HG03196 (cell line): ENCODE measurements at regions not wholly inside any gene's neighbourhood (a gene's known extent, or its start where the extent isn't known, plus 50 kb on each side); places are given as distances from the start of the nearest gene placed in this dataset.
"Not testable (repeated sequence)": the region's sequence is repeated elsewhere in the genome, so short reads cannot be mapped to it uniquely, and the experiment has no call there.

Source experiments
- ATAC-seq: cut with Tn5 transposase; IDR thresholded peaks from one replicate; pipeline ENCODE4 v1.9.1; 2021; ENCODE audit not compliant: unreplicated experiment

DNA sequence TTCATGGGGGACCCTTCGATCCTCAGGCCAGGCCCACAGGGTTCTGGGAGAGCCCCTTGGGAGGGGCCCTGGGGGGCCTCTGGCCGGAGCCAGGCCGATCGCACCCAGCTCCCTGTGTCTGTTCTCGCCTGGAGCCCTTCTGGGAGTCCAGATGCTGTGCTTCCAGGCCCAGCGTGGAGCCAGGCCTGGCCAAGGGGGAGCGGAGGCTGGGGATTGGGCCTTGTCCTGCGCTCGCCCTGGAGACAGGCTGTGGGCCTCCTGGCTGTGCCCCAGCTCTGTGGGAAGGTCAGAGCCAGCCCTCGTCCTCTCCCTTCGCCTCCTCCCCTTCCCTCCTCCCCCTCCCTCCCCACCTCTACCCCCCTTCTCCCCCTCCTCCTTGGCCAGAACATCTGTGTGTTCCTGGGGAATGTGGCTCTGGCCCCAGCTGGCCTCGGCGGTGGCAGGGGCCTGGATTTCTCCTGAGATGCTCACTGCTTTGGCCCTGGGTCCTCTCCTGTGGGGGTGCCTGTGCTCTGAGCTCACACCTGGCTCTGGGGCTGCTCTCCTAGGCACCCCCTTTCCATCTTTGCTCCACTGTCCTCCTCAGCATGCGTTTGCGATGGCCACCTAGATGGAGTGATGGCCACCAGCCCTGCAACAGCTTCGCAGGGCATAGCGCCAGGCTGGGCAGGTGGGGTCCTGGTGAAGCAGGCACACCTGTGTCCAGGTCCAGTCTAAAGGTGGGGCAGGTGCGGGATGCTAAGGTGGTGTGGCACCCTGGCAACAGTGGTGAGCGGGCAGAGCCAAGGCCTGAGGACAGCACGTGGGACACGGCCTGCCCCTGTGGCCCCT is 90.6 kb upstream of the CIBAR2 start:
- ATAC-seq: no peak

DNA sequence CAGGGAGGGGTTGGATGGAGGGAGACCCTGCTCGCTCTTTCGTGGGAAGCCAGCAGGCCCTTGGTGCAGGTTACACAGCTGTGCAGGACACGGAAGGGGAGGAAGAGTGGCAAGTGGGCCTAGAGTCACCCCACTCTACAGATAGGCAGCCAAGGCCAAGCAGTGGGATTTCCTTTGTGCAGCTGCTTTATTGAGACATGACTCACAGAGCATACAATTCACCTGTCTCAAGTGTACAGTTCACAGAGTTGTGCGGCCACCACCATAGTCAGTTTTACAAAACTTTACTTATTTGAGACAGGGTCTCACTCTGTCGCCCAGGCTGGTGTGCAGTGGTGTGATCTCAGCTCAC is 91.2 kb upstream of the CIBAR2 start:
- no peak for ATAC-seq

DNA sequence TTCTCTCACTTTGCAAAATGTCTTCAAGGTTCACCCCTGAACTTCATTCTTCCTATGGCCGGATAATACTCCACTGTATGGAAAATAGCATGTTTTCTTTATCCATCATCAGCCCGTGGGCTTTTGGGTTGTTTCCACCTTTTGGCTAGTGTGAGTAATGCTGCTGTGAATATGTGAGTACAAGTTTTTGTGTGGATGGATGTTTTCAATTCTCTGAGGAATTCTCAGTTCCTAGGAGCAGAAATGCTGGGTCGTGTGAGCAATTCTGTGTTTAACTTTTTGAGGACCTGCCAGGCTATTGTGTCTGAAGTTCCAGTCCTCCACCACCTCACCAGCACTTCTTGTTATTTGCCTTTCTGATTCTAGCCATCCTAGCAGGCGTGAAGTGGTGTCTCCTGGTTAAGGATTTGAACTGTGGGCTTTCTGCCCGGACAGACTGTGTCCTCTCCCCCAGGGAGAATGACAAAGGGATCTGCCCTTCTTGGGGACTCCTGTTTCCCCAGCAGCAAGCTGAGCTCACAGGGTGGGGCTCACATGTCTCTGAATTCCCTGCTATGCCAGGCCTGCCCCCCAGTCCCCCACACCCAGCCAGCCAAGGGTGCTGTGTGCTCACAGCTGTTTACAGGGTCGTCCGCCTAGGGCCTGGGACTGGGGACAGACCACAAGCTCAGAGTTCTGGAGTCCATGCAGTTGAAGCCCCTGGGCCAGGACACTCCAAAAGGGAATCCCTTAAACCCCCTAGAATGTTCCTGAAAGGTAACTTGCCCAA is 92.2 kb upstream of the CIBAR2 start:
- no peak for ATAC-seq

DNA sequence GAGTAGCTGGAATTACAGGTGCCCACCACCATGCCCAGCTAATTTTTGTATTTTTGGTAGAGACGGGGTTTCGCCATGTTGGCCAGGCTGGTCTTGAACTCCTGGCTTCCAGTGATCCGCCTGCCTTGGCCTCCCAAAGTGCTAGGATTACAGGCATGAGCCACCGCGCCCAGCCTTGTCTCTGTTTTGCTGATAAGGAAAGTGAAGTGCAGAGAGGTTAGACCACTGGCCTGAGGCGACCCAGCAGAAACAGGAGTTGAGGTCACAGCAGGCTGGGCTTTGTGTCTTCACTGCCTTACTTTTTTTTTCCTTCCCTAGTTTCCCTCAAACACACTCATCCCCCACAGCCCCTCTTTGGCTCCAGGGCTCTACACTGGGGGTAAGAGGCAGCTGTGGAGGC is 93.0 kb upstream of the CIBAR2 start:
- ATAC-seq: not testable (repeated sequence)

DNA sequence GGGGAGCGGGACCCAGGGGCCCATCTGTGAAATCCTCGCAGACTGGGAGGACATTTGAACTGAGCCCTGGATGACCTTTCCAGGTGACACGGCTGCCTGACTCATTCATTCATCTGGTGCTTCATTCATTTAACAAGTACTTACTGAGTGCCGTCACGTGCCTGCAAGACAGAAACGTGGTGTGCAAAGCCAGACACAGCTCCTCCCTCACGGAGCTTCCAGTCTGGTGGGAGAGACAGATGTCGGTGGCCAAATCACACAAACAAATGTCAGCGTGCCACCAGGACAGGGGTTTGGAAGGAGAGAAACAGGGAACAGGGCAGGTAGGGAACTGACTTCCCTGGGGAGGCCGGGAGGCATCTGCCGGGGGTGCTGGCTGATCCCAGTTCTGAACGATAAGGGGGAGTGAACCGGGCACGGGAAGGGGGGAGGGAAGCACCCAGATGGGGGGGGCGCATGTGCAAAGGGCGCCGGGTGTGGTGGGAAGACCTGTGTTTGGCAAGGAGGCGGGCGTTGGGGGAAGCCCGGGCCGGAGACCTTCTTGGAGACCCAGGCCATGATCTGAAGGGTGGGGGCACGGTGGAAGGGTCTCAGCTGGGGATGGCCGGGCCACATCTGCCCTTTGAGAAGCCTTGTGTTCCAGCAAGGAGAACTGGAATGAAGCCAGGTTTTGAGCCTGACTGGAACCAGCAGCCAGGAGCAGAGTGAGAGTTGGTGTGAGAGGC is 93.6 kb upstream of the CIBAR2 start:
- ATAC-seq: no peak

DNA sequence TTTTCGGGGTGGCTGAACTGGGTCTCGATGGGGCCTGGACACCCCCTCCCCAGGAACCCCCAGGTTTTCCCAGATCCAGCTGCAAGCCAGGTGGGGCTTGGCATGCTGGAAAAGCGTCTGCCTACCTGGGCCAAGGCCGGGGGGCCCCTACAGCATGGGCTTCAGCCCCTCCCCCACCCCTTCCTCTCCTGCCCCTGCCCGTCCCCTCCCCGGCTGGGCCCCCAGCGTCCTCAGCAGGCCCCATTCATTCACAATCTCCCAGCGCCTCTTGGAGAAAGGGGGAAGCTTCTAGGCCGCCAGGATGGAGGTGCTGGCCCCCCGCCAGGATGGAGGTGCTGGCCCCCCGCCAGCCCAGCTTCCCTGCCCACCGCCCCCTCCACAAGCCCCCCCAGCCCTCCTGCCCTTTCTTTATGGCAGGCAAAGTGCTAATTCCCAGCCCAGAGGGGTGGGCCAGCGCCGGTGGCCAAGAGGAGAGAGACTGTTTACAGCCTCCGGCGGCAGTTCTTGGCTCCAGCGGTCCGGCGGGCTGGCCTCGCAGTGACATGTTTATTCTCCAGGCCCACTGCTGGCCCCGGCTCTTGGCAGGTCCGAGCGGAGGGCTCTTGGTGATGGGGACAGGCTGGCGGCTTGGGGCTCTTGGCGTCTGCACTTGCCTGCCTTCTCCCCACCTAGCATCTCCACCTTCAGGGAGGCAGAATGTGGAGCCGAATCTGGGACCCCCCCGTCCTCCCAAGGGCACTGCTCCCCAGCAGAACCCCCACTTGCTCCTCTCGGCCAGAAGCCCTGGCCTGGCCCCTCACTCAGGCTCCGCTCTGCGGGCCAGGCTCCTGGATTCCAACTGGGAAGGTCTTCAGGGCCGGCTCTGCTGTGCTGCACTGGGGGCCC is 94.4 kb upstream of the CIBAR2 start:
- ATAC-seq: no peak

DNA sequence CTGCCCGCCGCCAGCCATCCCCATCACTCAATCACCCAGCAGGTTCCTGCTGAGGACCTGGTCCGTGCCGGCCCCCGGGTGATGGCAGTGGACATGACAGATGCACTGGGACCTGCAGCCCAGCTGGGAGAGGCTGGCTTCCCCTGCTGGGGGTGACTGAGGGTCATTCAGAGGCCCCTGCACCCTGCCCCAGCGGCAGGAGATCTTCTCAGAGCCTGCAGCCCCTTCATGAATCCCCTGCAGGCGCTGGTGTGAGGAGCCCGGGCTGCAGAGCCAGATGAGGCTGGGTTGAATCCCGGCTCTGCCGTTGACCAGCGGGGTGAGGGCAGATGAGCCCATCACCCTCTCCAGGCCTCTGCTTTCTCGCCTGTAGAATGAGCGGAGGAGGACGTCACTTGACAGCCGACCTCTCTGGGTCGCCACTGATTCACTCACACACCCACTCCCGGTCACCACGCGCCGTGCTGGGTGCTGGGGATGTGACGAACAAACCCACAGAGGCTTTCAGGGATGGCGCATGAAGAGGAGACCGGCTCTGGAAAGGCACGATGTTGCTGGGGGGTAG is 95.2 kb upstream of the CIBAR2 start:
- no peak for ATAC-seq

DNA sequence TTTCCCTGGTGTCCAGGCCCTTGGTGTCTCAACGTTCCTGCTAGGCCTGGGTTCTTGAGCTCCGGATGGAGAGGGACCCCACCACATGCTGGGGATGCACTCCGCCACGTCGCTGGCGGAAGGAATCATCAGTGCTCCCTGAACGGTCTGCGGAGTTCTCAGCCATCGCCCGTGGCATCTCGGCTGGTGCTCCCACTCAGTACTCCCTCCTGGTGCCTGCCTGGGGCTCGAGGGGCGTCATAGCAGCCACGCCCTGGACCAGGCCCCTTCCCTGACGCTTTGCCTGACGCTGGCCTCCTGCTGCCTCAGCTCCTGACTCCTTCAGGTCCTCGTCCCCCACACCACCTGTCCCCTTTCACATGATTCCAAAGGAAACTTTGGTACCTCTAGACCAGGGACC is 95.9 kb upstream of the CIBAR2 start:
- no peak for ATAC-seq

DNA sequence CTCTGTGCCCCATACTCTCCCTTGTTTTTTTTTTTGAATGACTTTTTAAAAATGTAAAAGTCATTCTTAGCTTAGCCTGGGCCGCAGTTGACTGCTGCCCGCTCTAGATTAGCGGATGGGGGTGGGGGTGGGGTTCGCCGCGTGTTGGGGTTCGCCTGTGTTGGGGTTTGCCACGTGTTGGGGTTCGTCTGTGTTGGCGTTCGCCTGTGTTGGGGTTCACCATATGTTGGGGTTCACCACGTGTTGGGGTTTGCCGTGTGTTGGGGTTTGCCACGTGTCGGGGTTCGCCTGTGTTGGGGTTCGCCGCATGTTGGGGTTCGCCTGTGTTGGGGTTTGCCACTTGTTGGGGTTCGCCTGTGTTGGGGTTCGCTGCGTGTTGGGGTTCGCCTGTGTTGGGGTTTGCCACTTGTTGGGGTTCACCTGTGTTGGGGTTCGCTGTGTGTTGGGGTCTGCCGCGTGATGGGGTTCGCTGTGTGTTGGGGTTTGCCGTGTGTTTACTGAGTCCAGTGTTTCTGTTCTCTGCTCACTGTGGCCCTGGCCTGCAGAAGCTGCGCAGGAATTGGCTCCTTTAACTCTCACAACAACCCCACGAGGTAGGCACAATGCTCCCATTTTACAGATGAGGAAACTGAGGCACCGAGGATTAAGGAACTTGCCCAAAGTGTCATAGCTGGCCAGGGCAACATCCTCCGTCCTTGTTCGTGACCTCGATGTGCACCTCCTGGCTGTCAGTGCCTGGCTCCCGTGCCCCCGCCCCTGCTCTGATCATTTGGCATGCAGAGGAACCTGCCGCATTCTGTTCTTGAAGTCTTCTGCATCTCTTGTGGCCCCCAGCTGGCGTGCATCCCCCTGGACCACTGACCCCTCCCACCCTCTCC is 96.6 kb upstream of the CIBAR2 start:
- no peak for ATAC-seq

DNA sequence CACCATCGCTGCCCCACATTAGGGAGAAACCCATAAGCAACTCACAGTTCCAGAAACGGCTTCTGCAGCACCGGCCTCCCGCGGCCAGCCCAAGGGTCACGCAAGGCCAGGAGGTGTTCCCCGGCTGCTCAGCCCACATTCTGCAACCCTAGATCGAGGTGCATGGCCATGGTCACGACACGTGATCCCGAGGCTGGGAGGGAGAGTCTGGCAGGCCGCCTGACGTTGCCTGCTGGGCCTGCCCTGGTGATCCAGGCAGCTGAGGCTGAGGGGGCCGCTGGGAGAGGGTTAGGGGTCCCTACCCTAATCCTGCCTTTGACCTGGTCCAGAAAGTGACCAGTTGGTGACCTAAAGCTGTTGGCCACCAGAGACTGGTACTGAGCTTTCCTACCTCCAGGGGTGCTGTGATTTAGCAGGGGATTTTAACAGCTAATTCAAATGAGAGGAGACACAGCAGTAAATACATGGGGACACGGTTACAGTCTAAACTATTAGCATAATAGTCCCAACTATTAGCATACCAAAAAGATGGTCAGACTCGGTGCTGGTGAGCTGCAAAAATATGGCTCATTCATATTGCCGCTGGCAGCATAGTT is 97.4 kb upstream of the CIBAR2 start:
- ATAC-seq: no peak

DNA sequence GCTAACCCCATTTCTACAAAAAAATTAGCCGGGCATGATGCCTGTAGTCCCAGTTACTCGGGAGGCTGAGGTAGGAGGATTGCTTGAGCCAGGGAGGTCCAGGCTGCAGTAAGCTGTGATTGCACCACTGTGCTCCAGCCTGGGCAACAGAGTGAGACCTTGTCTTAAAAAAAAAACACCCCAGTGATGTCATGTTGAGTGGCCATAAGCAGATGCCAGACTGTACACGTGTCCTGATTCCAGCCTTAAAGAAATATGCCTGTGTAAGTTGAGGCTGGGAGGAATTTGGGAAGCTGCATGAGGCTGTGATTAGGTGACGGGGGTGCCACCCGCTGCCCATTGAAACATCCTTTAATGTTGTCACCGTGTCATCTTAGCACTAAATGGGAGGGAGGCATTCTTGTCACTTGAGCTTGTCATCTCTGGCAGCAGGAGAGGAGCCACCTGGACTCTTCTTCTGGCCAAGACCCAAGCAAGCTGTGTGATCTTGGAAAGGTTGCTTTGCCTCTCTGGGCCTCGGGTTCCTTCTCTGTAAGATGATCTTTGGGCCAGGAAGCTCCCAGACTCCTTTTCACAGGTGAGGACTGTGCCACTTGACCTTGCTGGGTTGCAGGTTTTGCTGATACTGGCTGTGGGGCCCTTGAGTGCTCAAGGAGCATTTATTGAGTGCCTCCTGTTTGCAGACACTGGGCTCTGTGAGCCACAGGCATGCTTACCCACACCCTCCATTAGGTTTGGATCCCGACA is 98.3 kb upstream of the CIBAR2 start:
- ATAC-seq: no peak

DNA sequence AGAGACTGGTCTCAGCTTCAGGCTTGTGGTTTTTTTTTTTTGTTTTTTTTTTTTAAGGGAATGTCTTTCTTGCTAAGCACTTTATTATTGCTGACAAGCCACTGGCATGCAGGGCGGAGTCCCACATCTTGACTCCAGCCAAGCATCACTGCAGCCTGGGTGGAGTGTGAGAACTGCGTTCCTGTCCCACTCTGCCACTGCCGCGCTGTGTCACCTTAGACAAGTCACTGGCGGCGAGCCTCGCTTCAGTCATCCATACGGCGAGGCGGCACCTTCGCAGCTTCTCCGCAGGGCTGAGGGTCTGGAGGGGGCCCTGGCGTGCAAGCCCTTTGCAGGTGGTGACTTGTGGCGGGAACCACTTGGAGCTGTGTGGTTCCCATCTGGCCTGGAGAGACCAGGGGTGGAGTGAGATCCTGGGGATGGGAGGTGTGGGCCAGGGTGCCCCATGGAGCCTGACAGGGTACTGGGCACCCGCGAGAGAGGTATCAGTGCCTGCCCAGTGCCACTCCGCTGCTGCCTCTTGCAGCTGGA is 99.1 kb upstream of the CIBAR2 start:
- no peak for ATAC-seq

DNA sequence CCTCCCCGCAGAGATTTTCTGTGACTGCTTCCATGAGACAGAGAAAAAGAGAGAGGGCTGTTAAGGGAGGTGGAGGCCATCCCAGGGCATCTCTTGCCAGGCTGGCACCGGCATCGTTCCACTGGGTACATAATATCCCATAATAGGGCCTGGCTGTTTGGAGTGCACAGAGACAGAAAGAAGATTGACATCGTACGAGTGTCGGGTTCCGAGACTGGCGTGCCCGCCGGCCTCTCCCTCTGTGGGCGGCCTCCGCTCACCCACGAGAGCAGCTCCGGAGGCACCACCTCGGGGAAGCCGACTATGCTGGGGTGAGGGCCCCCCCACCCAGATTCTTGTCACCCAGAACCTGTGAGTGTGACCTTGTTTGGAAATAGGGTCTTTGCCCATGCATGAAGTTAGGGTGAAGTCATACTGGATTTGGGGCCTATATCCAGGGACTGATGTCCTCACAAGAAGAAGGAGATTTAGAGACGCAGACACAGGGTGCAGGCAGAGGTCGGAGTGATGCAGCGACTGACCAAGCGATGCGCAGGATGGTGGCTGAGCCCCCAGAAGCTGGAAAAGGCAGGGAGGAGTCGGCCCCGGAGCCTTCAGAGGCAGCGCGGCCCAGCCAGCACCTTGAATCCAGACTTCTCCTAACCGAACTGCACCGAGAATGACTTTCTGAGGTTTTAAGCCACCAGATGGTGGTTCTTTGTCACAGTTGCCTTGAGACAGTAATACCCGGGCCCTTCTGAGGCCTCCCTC is 101.8 kb upstream of the CIBAR2 start:
- ATAC-seq: no peak

DNA sequence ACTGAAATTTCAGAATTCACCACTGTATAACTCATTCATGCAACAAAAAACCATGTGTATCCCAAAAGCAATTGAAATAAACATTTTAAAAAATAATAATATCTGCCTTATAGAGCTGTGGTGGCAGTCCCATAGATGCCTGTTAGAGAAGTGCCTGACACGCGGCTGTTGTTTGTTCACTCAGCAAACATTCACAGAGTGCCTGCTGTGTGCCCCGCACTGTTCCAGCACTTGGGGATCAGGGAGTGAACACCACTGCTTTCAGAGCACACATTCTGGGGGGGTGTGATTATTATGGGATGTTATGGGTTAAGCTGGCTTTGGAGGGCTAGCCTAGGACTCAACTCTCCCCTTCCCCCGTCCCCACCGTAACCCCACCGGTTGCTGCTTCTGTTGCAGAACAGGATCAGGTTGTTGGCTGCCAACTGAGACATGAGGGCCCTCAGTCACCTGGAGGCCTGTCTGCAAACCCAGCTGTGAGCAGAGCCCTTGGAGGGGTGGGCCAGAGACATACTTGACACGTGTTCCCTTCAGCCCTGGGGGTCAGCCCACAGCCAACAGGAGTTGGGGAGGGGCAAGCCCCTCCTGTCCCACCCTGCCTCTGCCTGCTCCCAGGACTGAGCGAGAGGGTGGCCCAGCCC is 103.3 kb upstream of the CIBAR2 start:
- no peak for ATAC-seq

DNA sequence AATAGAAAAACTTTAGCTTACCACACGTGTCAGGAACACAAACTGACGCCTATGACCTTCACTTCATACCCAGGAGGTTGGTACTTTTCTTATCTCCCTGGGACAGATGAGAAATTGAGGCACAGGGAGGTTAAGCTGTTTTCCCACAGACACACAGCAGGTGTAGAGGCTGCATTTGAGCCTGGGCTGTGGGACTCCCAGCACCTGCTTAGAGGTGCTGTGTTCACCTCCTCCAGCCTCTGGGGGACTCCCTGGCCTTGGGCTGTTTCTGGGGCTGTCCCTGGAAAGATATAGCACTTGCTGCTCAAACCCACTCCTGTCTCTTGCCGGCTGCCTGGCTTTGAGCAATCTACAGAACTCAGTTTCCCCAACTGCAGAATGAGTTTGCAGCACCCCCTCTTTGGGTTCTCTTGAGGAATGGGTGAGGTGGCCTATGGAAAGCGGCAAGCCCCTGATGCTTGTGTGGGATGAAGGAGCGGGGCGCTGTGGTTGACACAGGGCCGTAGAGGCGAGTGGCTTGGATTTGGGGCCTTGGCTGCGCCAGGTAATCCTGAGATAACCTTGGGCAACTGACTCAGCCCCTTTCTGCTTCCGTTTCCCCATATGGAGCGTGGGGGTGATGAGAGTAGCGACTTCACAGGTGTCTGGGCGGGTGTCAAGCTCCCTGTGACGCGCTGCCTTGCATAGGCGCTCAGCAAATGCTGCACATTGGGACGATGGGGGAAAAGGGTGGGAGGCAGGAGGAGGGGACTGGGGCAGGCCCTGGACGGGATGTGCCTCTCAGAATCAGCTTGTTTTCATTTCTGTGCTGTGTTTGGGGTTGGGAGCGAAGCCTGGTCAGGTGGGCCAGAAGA is 104.5 kb upstream of the CIBAR2 start:
- ATAC-seq: no peak
